HG03442 (cell line): ENCODE measurements at regions not wholly inside any gene's neighbourhood (a gene's known extent, or its start where the extent isn't known, plus 50 kb on each side); places are given as distances from the start of the nearest gene placed in this dataset.
"Not testable (repeated sequence)": the region's sequence is repeated elsewhere in the genome, so short reads cannot be mapped to it uniquely, and the experiment has no call there.

Experiments used
- ATAC-seq: cut with Tn5 transposase; IDR thresholded peaks from one replicate; pipeline ENCODE4 v1.9.1; 2021; ENCODE audit warnings: mild to moderate bottlenecking, moderate library complexity; ENCODE audit not compliant: unreplicated experiment

DNA sequence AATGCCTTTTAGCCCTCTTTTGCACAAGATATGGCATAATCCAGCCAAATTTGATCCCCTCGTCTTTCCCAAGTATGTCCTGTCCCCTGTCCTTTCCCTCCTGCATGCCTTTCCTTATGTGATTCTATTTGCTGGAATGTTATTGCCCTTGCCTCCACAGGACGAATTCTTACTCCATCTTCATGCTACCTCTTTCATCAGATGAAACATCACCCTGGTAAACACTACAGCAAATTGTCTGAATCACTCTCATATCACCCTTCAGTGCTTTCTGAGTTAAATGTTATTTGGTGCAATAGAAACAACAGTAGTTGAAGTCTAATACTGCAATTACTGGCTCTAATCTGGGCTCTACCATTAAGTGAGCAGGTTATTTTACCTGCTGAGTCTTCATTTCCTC, 52.2 kb upstream of the FAT1 start:
- ATAC-seq = no peak

DNA sequence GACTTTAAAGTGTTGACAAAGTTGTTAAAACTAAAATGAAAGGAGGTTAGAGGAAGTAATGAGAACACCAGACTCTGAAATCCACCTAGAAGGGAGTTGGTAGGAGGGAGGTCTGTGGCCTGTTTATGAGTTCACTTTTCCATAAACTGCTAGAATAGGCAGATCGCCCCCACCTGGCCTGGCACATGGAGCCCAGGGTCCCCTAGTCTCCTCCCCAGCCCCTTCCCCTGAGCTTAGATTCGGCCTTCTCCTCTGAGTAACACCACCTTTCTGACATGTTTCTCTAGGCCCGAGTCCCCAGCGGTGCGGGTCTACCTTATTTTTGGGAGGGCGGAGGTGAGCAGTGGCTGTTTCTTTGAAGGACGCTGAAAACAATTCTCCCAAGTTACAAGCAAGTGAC, 54.5 kb upstream of the FAT1 start:
- no peak for ATAC-seq

DNA sequence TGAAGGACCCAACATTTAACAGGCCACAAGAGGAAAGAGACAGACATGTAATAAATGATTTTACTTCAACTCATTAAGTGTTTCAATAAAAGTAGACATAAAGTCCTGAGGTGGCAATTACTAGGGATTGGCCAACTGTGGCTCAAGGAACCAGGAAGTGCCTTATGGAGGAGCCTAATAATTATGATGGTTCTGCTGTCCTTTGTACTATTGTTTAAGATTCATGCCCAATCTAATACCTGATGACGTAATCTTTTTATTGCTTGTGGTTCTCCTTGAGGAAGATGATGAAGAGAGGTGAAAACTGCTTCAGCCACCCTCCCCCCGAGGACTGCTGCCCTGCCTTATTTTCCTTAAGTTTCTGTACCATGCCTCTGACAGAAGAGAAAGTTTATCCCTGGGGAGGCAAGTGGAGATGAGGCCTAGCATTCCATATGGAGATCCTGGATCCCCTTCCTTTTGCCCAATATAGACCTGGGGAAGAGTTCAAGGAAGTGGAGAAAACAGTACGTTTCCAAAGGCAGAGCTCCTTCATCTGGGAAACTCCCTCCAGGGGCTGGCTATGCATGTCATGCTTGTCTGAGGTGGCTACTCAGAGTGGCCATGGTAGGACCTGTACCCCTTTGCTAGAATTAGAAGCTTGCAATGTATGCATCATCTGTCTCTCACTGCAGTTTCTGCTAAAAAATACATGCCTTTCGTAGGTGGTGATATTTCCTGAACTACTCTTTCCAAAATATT, 56.8 kb upstream of the FAT1 start:
- ATAC-seq = no peak

DNA sequence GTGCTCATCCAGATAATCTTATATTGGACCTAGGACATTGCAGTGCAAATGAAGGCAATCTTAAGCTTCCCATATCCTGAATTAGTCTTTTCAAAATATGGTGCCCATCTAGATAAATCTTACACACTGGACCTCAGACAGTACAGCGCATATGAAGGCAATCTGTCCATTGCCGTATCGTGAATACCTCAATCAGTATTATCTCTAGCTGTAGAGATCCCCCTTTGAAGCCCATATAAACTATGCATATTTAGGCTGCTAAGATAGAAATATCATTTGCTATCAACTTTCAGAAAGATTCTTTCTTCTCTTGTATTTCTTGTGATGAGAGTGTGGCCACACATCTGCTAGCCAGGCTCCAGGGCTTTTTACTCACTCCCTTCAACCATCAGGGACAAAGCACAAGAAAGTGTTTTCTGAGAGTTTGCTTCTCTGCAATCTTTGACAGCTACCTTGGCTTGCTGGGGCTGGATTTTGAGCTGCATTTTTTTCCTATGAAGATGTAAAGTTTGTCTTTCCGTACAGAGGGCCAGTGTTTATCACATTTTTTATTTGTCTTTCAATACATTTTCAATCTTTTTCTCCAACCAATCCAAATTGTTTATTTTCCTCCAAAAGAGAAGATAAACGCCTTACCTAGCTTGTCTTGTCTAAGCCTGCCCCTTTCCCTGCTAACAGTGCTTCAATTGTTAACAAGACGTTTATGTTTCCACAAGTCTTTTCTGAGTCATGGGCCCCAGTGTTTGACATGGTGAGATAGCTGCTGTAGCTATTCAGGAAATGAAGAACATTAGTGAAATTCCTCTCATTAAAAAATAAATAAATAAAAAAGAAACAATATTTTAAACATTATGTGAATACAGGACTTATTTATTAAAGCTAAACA, 57.6 kb upstream of the FAT1 start:
- no peak for ATAC-seq

DNA sequence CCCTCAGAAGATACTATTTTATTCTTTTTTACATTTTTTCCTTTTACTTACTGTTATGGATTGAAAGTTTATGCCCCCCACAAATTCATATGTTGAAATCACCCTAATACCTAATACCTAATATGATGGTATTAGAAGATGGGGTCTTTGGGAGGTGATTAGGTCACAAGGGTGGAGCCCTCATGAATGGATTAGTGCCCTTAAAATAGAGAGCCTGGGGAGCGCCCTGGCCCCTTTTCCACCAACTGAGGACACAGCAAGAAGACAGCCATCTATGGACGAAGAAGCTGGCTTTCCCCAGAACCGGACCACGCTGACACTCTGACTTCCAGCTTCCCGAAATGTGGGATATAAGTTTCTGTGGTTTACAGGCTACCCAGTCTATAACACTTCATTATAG, 58.6 kb upstream of the FAT1 start:
- ATAC-seq = no peak

DNA sequence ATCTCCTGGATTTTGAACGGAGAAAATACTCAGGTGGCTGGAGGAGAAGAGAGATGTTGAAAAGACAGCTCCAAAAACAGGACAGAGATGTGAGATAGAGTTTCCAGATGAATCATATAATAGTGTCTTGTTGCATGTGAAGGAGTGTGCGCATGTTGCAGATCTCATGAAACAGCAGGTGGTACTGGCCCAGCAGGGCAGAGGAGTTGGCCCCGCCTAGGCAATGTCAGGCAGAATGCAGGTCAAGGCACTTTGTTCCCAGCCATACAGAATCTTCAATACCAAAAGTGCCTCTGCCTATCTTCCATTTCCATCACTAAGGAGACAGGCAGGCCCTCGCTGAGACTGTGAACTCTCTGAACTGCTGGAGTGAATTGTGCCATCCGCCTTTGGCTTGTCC, 63.9 kb upstream of the FAT1 start:
- no peak for ATAC-seq

DNA sequence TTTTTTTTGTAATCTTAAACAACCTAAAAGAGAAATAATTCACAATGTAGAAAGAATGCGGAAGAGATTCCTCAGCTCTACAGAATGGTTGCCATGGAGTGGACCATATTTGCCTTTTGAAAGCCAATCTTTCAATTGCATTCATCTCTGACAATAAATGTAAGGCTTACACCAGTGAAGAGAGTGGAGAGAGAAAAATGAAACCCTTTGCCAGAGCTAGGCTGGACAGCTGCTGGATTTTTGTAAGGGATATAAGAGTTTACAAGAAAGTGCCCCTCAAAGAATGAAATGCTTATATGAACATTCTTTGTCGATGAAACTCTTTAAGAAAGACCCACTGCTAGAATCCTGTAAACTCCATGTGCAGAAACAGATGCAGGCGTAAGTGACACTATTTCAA, 66.0 kb upstream of the FAT1 start:
- ATAC-seq = no peak

DNA sequence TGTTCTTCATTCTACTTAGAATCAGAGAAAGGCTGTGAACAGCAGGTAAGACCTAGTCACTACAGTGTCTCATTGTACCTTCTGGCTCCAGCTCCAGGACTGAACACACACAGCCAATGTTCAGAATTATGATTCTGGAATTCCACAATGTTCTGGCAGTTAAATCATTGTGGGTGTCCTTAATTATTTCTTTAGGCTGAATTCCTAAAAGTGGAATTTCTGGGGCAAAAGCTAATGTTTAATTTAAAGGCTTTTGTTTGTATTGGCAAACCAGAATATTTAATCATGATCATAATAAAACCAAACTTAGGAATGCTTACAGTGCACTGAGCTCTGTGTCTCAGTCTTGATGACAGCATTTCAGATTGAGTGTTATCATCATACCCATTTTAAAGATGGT, 67.0 kb upstream of the FAT1 start:
- no peak for ATAC-seq

DNA sequence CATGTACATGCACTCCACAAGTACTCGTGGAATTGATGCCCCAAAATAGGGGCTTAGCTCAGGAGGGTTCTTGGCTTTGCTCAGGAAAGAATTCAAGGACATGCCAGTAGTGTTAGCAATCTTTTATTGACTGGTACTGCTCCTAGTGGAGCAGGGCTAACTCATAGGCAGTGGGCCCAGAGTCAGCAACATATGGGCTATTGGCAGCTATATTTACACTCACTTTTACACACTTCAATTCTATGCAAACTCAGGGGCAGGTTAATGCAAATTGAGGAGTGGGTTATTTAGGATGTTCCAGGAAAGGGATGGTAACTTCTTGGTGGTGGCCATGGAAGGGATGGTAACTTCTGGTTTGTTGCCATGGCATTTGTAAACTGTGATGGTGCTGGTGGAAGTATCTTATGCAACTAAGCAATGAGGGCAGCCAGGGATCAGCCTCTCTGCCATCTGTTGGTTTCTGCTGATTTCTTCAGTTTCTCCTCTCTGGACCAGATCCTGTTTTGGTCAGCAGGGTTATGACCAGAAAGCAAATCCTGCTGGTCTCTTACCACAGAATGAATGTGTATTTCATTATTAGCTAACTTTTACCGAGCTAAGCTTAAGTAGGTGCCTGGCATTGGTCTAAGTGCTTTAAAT, 69.2 kb upstream of the FAT1 start:
- ATAC-seq = no peak

DNA sequence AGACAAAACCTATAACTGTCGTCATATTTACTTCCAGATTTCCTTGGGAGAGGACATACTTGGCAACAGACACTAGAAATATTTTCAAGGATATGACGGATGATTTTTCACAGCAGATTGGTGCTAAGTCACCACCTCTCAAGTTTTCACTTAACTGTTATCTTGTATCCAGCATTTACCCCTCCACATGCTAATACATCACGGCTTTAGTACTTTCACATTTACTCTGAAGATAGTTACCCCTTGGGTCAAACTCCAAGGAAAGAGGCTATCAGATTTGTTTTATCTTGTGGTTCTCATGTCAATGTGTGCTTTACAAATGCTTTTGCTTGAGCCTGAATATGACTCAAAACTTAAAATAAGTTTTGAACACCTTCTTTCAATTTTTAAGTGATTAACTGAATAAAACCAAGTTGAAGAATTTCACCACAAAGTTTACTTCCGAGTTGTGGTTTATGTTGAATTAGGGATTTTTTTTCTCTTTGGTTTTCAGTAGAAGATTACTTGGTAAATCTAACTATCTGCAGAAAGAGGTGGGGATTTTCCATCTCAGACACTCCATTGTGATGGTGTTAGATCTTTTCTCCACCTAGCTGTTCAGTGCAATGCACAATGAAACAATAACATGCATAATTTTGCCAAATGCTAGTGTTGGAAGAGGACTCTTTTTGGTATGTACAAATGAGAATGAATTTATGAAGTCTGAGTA, 75.4 kb upstream of the FAT1 start:
- ATAC-seq = no peak

DNA sequence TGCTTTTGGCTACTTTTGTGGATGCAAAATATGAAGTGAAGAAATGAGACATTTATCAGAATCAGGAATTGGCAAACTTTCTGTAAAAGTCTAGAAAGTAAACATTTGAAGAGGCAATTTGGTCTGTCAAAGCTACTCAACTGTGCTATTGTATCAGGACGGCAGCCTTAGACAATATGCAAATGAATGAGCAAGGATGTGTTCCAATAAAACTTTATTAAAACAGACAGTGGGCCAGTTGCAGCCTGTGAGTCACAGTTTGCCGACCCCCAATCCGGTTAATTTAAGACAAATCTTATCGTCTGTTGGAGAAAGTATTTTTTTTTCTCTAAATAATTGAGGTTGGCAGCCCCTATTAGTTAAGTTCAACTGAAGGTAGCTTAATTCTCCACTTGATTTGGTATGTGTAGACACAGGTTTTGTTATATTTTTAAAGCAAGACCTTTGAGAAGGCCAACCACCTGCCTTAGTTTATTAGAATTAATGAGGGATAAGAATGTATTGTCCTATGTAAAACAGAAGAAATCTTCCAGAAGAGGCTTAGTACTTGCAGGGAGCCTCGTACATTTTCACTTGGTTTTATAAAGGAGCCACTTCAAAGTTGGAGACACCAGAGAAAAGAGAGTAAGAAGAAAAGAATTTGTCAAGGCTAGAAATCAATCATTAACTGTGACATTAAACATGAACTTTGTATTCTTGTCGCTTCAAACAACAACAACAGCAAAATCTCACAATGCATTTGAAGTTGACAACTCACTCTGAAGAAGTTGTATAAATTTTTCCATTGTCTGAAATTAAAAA, 81.6 kb upstream of the FAT1 start:
- no peak for ATAC-seq

DNA sequence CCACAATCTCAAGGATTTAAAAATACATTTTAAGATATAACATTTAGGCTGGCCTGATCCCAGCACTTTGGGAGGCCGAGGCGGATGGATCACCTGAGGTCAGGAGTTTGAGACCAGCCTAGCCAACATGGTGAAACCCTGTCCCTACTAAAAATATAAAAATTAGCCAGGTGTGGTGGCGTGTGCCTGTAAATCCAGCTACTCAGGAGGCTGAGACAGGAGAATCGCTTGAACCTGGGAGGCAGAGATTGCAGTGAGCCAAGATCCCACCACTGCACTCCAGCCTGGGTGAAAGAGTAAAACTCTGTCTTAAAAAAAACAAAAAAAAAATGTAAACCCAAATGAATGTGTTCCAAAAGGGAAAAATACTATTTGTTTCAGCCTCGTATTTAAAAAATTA, 82.3 kb upstream of the FAT1 start:
- ATAC-seq = not testable (repeated sequence)

DNA sequence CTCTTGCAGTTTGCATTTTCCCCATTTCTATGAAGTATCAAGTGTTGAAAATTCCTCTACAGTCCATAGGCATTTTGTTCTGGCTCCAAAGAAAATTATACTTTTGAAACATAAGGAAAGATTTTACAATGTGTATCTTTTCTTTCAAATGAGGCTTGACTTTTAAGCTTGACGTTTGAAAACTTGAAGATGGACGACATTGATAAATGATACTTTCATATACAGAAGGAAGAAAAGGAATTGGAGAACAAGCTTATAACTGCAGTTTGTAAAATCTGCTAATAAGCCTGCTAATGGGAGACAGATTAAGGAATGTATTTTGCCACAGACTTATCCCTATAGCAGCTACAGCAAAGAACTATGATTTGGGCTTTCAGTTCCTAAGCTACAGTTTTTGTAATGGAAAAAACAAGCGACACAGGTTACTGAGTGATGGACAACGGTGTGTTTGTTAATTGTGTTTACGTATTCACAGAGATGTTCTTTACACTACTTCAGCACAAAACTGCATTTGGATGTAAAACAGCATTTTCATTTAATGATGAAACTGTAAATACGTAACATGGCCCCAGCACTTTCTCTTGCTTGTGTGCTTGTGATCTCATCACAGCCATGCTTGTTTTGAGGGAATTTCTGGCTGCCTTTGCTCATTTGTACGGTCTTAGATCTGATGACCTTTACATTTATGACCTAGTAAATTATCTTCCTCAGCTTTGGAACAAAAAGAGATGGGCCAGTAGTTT, 83.2 kb upstream of the FAT1 start:
- ATAC-seq = no peak

DNA sequence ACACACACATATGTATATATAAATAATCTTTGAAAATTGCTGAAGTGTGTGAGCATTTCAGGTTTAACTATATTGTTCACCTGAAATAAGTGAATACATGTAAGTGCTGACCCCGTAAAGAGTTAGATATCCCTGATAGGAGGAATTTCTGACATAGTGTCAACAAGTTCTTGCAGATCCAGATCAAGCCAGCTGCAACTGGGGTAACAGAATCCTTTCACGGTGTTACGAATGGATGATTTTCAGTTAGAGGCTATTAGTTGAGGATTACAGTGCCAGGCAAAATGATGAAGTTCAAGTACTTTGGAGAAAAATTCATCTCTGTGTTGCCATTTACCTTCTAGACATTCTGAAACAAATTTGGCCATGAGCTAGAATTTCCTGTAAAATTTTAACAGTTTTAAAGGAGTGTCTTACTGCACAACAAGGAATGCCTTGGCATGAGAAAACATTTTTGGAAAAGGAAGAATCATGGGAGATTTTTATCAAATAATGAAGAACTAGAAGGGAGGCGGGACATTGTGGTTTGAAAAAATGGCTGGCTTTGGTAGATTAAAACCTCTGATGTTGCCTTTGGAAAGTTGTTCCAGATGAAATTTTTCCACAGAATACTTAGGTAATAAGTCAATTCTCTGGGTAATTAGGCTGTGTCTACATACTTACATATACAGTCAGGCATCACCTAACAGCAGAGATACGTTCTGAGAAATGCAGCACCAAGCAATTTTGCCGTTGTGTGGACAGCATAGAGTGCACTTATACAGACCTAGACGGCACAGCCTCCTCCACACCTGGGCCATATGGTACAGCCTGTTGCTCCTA, 84.4 kb upstream of the FAT1 start:
- ATAC-seq = no peak

DNA sequence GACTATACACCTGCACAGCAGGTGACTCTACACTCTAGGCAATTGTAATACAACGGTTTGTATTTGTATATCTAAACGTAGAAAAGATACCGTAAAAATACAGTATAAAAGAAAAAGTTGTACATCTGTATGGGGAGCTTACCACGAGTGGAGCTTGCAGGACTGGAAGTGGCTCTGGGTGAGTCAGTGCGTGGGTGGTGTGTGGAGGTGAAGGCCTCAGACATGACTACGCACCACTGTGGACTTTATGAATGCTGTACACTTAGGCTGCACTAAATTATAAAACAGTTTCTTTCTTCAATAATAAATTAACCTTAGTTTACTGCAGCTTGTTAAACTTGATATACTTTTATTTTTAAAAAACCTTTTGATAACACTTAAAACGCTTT, 85.0 kb upstream of the FAT1 start:
- ATAC-seq = no peak

DNA sequence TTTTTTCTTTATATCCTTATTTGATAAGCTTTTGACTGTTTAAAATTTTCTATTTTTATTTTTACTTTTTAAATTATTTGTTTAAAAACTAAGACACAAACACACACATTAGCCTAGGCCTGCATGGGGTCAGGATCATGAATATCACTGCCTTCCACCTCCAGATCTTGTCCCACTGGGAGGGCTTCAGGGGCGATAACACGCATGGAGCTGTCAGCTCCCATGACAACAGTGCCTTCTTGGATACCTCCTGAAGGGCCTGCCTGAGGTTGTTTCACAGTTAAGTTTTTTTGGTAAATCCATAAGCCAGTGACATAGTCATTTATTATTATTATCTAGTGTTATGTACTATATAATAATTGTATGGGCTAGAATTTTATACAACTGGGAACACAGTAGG, 85.4 kb upstream of the FAT1 start:
- ATAC-seq = no peak

DNA sequence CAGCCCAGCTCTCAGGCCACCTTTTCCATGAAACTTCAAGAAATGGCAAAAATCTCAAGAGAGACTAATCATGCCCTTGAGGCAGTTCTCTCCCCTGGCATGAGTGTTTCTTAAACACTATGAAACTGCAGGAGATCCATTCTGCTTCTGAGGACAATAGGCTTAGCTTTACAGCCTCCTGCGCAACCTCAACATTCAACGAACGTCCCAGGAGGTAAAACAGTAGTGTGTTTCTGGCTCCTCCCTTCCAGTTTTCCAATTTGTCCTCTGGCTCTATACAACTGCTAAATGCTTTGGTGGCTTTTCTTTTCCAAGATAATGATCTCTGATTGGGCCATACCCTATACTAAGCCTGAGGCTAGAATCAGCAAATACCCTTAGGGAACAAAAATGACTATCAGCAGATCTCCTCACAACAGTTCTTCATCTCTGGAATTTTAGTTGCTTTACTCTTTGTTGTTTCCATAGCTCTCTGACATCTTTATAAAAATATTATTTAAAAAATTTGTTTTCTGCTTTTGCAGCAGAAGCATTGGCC, 87.0 kb upstream of the FAT1 start:
- ATAC-seq = no peak

DNA sequence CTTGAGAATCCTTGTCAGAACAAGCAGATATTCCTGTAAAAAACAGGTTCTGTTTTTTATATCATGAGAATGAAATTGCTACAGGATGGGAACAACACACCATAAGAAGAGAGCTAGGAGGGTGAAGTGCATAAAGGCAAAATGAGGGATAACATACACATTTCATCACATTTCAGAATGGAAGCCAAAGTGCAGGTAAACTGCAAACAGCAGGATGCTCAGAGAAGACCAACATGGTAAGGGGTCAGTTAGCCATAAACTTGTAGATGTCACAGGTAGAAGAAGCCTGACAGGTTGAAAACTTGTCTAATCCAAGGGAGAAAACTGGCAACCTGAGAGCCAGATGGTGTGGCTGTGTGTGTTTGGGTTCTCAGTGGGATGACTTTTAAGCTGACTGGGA, 88.9 kb upstream of the FAT1 start:
- ATAC-seq = no peak
